ENCODE measurements at regions not wholly inside any gene's neighbourhood (a gene's known extent, or its start where the extent isn't known, plus 50 kb on each side); places are given as distances from the start of the nearest gene placed in this dataset.
"Not testable (repeated sequence)": the region's sequence is repeated elsewhere in the genome, so short reads cannot be mapped to it uniquely, and the experiment has no call there.

DNA sequence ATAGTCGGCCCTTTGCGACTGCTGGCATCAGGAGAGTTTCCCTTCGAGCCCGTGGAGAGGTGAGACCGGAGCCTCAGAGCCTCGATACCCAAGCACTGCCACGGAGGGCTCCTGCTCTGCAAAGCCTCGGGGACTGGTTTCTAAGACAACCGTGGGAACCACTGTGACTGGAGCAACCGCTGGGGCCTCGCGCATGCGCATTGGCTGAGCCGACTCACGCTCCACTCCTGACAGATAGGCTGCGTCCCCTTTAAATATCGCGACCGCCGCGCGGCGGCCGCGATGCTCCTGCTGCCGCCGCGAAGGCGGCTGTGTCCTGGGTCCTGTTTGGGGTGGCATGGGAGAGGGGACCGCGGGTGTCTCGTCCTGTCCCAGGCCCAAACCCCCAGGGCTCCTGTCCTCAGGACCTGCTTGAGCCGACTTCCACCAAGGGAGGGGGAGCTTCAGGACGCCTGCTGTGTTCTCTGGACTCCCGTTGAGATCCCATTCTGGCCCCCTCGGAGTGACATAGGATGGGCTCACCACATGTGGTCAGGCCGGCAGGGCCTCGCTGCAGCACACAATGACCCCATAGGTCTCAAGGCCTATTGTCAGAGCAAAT lies 704.5 kb upstream of the TPTE start:
- not testable (repeated sequence) for H3K4me1 Mint-ChIP-seq; H3K4me3 Mint-ChIP-seq; H3F3A ChIP-seq (replicated peaks; ENCODE audit: low read depth); H3K4me2 ChIP-seq; H3K27me3 Mint-ChIP-seq (ENCODE audit: insufficient read depth, low read depth, poor library complexity); ATAC-seq; H3K27ac ChIP-seq (ENCODE audit: low read depth); H3K79me2 ChIP-seq (replicated peaks; ENCODE audit: insufficient read depth); H3K27me3 ChIP-seq (ENCODE audit: insufficient read depth); H3K27ac Mint-ChIP-seq; H3K36me3 ChIP-seq (ENCODE audit: insufficient read depth); H3K36me3 Mint-ChIP-seq (ENCODE audit: low read depth); DNase-seq (ENCODE audit: low spot score); H4K20me1 ChIP-seq (replicated peaks; ENCODE audit: insufficient read depth); H3K4me3 ChIP-seq; H2AFZ ChIP-seq; H3K9me2 ChIP-seq (ENCODE audit: insufficient read depth); H3K4me1 ChIP-seq (ENCODE audit: insufficient read depth)
- H3K9me3 Mint-ChIP-seq = peaks cover 25% of the 10 kb centered on the region

- not testable (repeated sequence) for H3K36me3 Mint-ChIP-seq (ENCODE audit: low read depth); H3K27me3 ChIP-seq (ENCODE audit: insufficient read depth); H3K27me3 Mint-ChIP-seq (ENCODE audit: insufficient read depth, low read depth, poor library complexity); H3K4me3 Mint-ChIP-seq; H4K20me1 ChIP-seq (replicated peaks; ENCODE audit: insufficient read depth); H2AFZ ChIP-seq; H3K27ac ChIP-seq (ENCODE audit: low read depth); H3K4me3 ChIP-seq; ATAC-seq; DNase-seq (ENCODE audit: low spot score); H3K9me2 ChIP-seq (ENCODE audit: insufficient read depth); H3K4me2 ChIP-seq; H3K79me2 ChIP-seq (replicated peaks; ENCODE audit: insufficient read depth); H3K4me1 Mint-ChIP-seq; H3K4me1 ChIP-seq (ENCODE audit: insufficient read depth); H3K36me3 ChIP-seq (ENCODE audit: insufficient read depth); H3K27ac Mint-ChIP-seq; H3F3A ChIP-seq (replicated peaks; ENCODE audit: low read depth)
- peaks cover 27% of the 10 kb centered on the region for H3K9me3 Mint-ChIP-seq
These were observed 703.4 kb upstream of the TPTE start for GRCh38 chr21:9817841-9818441.

DNA sequence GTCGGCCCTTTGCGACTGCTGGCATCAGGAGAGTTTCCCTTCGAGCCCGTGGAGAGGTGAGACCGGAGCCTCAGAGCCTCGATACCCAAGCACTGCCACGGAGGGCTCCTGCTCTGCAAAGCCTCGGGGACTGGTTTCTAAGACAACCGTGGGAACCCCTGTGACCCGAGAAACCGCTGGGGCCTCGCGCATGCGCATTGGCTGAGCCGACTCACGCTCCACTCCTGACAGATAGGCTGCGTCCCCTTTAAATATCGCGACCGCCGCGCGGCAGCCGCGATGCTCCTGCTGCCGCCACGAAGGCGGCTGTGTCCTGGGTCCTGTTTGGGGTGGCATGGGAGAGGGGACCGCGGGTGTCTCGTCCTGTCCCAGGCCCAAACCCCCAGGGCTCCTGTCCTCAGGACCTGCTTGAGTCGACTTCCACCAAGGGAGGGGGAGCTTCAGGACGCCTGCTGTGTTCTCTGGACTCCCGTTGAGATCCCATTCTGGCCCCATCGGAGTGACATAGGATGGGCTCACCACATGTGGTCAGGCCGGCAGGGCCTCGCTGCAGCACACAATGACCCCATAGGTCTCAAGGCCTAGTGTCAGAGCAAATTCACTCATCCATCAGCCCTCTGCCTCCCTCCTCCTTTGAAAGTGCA lies 701.7 kb upstream of the TPTE start:
- H3K36me3 ChIP-seq (ENCODE audit: insufficient read depth); H3K27me3 ChIP-seq (ENCODE audit: insufficient read depth); H3K79me2 ChIP-seq (replicated peaks; ENCODE audit: insufficient read depth); H3K27ac Mint-ChIP-seq; DNase-seq (ENCODE audit: low spot score); H3K4me3 Mint-ChIP-seq; H3K4me1 Mint-ChIP-seq; H3K9me2 ChIP-seq (ENCODE audit: insufficient read depth); H3K4me2 ChIP-seq; H3F3A ChIP-seq (replicated peaks; ENCODE audit: low read depth); ATAC-seq; H3K27me3 Mint-ChIP-seq (ENCODE audit: insufficient read depth, low read depth, poor library complexity); H3K4me1 ChIP-seq (ENCODE audit: insufficient read depth); H2AFZ ChIP-seq; H4K20me1 ChIP-seq (replicated peaks; ENCODE audit: insufficient read depth); H3K27ac ChIP-seq (ENCODE audit: low read depth); H3K36me3 Mint-ChIP-seq (ENCODE audit: low read depth); H3K4me3 ChIP-seq: not testable (repeated sequence)
- peaks cover 32% of the 10 kb centered on the region for H3K9me3 Mint-ChIP-seq

- not testable (repeated sequence) for H3K4me2 ChIP-seq; ATAC-seq; H3K27me3 ChIP-seq (ENCODE audit: insufficient read depth); H3K79me2 ChIP-seq (replicated peaks; ENCODE audit: insufficient read depth); H3K27ac Mint-ChIP-seq; H3K9me2 ChIP-seq (ENCODE audit: insufficient read depth); H3K4me3 ChIP-seq; H3F3A ChIP-seq (replicated peaks; ENCODE audit: low read depth); DNase-seq (ENCODE audit: low spot score); H3K4me3 Mint-ChIP-seq; H3K36me3 ChIP-seq (ENCODE audit: insufficient read depth); H2AFZ ChIP-seq; H3K36me3 Mint-ChIP-seq (ENCODE audit: low read depth); H3K27ac ChIP-seq (ENCODE audit: low read depth); H3K4me1 ChIP-seq (ENCODE audit: insufficient read depth); H3K4me1 Mint-ChIP-seq; H3K27me3 Mint-ChIP-seq (ENCODE audit: insufficient read depth, low read depth, poor library complexity); H4K20me1 ChIP-seq (replicated peaks; ENCODE audit: insufficient read depth)
- H3K9me3 Mint-ChIP-seq = peaks cover 29% of the 10 kb centered on the region
These were observed 700.8 kb upstream of the TPTE start for GRCh38 chr21:9820579-9820978.

DNA sequence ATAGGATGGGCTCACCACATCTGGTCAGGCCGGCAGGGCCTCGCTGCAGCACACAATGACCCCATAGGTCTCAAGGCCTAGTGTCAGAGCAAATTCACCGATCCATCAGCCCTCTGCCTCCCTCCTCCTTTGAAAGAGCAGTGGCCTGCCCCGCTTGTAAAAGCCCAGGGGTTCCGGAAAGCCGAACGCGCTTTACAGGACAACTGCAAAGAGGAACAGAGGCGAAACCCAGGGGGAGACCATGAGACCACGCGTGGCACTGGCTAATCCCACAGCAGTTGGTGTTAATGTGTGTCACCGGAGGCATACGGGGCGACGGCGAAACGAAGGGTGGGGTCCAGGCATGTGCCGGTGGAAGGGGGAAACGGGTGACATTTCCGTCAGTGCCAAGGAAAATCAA lies 699.9 kb upstream of the TPTE start:
- H3K36me3 ChIP-seq (ENCODE audit: insufficient read depth); H3K4me3 Mint-ChIP-seq; H3K27ac ChIP-seq (ENCODE audit: low read depth); H3K9me2 ChIP-seq (ENCODE audit: insufficient read depth); H3K27me3 ChIP-seq (ENCODE audit: insufficient read depth); ATAC-seq; H3K4me2 ChIP-seq; H3K4me3 ChIP-seq; H2AFZ ChIP-seq; H3K4me1 Mint-ChIP-seq; H3F3A ChIP-seq (replicated peaks; ENCODE audit: low read depth); DNase-seq (ENCODE audit: low spot score); H3K27me3 Mint-ChIP-seq (ENCODE audit: insufficient read depth, low read depth, poor library complexity); H3K4me1 ChIP-seq (ENCODE audit: insufficient read depth); H4K20me1 ChIP-seq (replicated peaks; ENCODE audit: insufficient read depth); H3K27ac Mint-ChIP-seq; H3K36me3 Mint-ChIP-seq (ENCODE audit: low read depth); H3K79me2 ChIP-seq (replicated peaks; ENCODE audit: insufficient read depth): not testable (repeated sequence)
- H3K9me3 Mint-ChIP-seq = peaks cover 29% of the 10 kb centered on the region

- not testable (repeated sequence) for H3K27ac ChIP-seq (ENCODE audit: low read depth); H3K36me3 ChIP-seq (ENCODE audit: insufficient read depth); H3K4me3 Mint-ChIP-seq; DNase-seq (ENCODE audit: low spot score); H4K20me1 ChIP-seq (replicated peaks; ENCODE audit: insufficient read depth); H3K4me2 ChIP-seq; H3K79me2 ChIP-seq (replicated peaks; ENCODE audit: insufficient read depth); H3K27ac Mint-ChIP-seq; H3K27me3 Mint-ChIP-seq (ENCODE audit: insufficient read depth, low read depth, poor library complexity); H3K27me3 ChIP-seq (ENCODE audit: insufficient read depth); H3K4me1 Mint-ChIP-seq; H3K36me3 Mint-ChIP-seq (ENCODE audit: low read depth); H2AFZ ChIP-seq; H3K4me1 ChIP-seq (ENCODE audit: insufficient read depth); H3K4me3 ChIP-seq; H3K9me2 ChIP-seq (ENCODE audit: insufficient read depth); ATAC-seq; H3F3A ChIP-seq (replicated peaks; ENCODE audit: low read depth)
- H3K9me3 Mint-ChIP-seq = peaks cover 29% of the 10 kb centered on the region
These were observed 699.1 kb upstream of the TPTE start for GRCh38 chr21:9822093-9822820.
